ENCODE measurements at regions not wholly inside any gene's neighbourhood (a gene's known extent, or its start where the extent isn't known, plus 50 kb on each side); places are given as distances from the start of the nearest gene placed in this dataset.

DNA sequence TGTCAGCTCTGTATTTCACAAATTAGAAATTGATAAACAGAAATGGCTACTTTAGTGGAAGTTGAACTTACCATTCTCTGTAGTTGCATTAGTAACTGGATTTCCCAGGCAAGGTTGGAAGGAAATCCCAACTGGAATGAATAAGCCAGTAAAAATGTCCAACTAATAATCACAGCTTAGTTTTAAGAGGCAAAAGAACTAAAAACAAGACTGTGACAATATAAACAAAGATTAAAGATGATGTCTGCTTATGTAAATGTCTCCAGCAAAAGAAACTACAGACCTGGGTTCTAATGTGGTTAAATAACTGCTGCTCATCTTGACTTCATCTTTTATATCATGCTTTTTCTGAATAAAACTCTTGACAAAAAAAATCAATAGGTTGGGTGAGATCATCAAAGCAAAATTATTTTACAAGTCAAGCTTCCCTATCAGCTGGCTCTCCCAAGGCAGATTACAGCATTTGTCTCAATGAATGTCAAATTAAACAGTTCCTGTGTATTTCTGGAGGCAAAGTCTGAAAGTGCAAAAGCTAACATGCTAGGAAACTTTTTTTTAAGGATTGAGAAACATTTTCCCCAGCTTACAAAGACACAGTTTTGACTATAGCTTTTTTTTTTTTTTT lies 62.3 kb upstream of the HMHB1 start:
- Histone ChIP-seq H3K4me3 (ENCODE audit: low read depth in 1 of 2, low read length in 2 of 2) (no peak overlapping the region), H3K27ac (ENCODE audit: low read depth in 2 of 2, low read length in 1 of 2) (no peak overlapping the region), H3K36me3 (ENCODE audit: control insufficient read depth in 2 of 2, insufficient read depth in 2 of 2, low read length in 1 of 2) (no peaks in the 10 kb centered on the region), H3K27me3 (ENCODE audit: control insufficient read depth in 1 of 2, insufficient read depth in 2 of 2, low read length in 2 of 2) (no peaks in the 10 kb centered on the region), H3K4me1 (ENCODE audit: control insufficient read depth in 2 of 2, insufficient read depth in 2 of 2, low read length in 1 of 2) (no peaks in the 10 kb centered on the region), H3K9me3 (ENCODE audit: control insufficient read depth in 2 of 2, insufficient read depth in 1 of 2, low read depth in 1 of 2, low read length in 1 of 2) (no peaks in the 10 kb centered on the region)

DNA sequence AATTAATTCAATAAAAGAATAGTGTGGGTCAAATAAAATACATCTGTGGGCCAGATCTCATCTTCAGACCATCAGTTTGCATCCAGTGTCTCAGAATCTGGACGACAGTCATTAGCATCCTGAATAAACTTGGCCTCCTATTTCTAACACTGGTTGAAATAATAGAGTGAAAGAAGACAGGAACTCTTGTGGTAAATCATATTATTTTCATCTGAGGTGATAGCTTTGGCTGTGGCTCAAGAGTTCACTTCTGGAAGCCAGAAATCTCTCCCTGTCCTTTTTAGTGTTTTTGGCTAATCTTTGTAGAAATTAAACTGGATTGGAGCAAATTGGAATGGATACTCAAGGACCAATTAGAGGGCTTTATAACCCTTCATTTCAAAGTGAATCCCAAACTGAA lies 63.4 kb upstream of the HMHB1 start:
- H3K4me3 ChIP-seq (ENCODE audit: low read depth in 1 of 2, low read length in 2 of 2) = no peak overlapping the region
- H3K36me3 ChIP-seq (ENCODE audit: control insufficient read depth in 2 of 2, insufficient read depth in 2 of 2, low read length in 1 of 2) = no peaks in the 10 kb centered on the region
- H3K27ac ChIP-seq (ENCODE audit: low read depth in 2 of 2, low read length in 1 of 2) = no peak overlapping the region
- no peaks in the 10 kb centered on the region for H3K4me1 ChIP-seq (ENCODE audit: control insufficient read depth in 2 of 2, insufficient read depth in 2 of 2, low read length in 1 of 2)
- 62 to 76% methylated on average over 1 of the region's 1 CpG for WGBS, 2 donors
- no peaks in the 10 kb centered on the region for H3K27me3 ChIP-seq (ENCODE audit: control insufficient read depth in 1 of 2, insufficient read depth in 2 of 2, low read length in 2 of 2)
- no peaks in the 10 kb centered on the region for H3K9me3 ChIP-seq (ENCODE audit: control insufficient read depth in 2 of 2, insufficient read depth in 1 of 2, low read depth in 1 of 2, low read length in 1 of 2)

DNA sequence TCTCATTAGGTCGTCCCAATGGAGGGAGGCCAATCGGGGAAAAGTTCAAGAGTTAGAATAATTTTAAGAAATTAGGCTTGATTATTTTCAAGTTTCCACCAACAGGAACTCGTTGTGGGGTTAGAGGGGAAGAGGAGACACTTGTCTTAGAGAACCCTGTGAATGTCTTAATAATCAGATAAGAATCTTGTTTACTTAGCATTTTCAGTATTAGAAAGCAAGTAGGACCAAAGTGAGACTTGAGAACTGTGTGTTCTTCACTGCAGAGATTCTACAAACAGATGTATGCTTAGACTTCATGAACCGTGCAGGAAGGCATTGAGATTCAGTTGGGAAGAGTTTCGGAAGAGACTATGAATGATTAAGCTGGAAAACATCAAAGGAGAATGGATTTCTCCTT lies 69.0 kb upstream of the HMHB1 start:
- Histone ChIP-seq H3K36me3 (ENCODE audit: control insufficient read depth in 2 of 2, insufficient read depth in 2 of 2, low read length in 1 of 2) (no peaks in the 10 kb centered on the region), H3K4me3 (ENCODE audit: low read depth in 1 of 2, low read length in 2 of 2) (no peak overlapping the region), H3K27ac (ENCODE audit: low read depth in 2 of 2, low read length in 1 of 2) (no peak overlapping the region), H3K27me3 (ENCODE audit: control insufficient read depth in 1 of 2, insufficient read depth in 2 of 2, low read length in 2 of 2) (no peaks in the 10 kb centered on the region), H3K4me1 (ENCODE audit: control insufficient read depth in 2 of 2, insufficient read depth in 2 of 2, low read length in 1 of 2) (no peaks in the 10 kb centered on the region), H3K9me3 (ENCODE audit: control insufficient read depth in 2 of 2, insufficient read depth in 1 of 2, low read depth in 1 of 2, low read length in 1 of 2) (no peaks in the 10 kb centered on the region)
- 76 to 77% methylated on average over 5 of the region's 5 CpGs for WGBS, 2 donors

DNA sequence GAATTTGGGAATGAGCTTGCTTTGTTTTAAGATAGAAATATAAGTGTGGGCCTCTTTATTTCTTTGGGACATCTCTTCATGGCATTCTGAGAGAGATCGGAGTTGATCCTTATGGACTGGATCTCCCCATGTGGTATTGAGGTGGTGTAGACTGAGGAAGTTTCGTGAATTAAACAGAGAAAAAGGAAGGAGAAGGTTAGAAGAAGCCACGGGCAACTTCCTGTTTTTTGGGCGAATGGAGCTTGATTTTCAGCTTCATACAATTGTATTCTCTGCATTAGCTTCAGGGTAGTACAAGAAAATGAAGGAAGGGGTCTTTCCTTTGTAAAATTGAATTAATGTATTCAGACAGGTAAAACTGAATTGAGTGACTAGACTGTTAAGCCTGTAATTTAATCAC lies 70.5 kb upstream of the HMHB1 start:
- Histone ChIP-seq H3K27ac (ENCODE audit: low read depth in 2 of 2, low read length in 1 of 2) (no peak overlapping the region), H3K4me3 (ENCODE audit: low read depth in 1 of 2, low read length in 2 of 2) (no peak overlapping the region), H3K9me3 (ENCODE audit: control insufficient read depth in 2 of 2, insufficient read depth in 1 of 2, low read depth in 1 of 2, low read length in 1 of 2) (no peaks in the 10 kb centered on the region), H3K4me1 (ENCODE audit: control insufficient read depth in 2 of 2, insufficient read depth in 2 of 2, low read length in 1 of 2) (no peaks in the 10 kb centered on the region), H3K36me3 (ENCODE audit: control insufficient read depth in 2 of 2, insufficient read depth in 2 of 2, low read length in 1 of 2) (no peaks in the 10 kb centered on the region), H3K27me3 (ENCODE audit: control insufficient read depth in 1 of 2, insufficient read depth in 2 of 2, low read length in 2 of 2) (no peaks in the 10 kb centered on the region)
- 58 to 80% methylated on average over 4 of the region's 4 CpGs for WGBS, 2 donors

DNA sequence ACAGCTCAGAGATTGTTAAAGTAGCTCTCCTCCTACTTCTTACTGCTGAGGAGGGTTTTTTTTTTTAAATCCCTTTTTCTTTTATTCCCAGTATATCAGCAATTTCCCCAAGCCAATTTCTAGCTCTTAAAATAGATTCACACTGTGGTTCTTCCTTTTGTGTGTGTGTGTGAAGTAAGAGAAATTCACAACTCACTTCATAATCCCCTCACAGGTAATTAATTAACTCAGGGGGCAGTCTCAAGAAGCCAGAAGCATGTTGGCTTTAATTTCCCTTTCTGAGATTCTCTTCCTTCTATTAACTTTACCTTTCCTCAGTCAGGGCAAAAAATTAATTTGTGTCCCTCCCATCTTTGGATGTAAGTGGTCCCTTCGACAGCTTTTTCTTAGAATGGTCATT lies 71.0 kb upstream of the HMHB1 start:
- Histone ChIP-seq H3K27ac (ENCODE audit: low read depth in 2 of 2, low read length in 1 of 2) (no peak overlapping the region), H3K9me3 (ENCODE audit: control insufficient read depth in 2 of 2, insufficient read depth in 1 of 2, low read depth in 1 of 2, low read length in 1 of 2) (no peaks in the 10 kb centered on the region), H3K27me3 (ENCODE audit: control insufficient read depth in 1 of 2, insufficient read depth in 2 of 2, low read length in 2 of 2) (no peaks in the 10 kb centered on the region), H3K4me1 (ENCODE audit: control insufficient read depth in 2 of 2, insufficient read depth in 2 of 2, low read length in 1 of 2) (no peaks in the 10 kb centered on the region), H3K4me3 (ENCODE audit: low read depth in 1 of 2, low read length in 2 of 2) (no peak overlapping the region), H3K36me3 (ENCODE audit: control insufficient read depth in 2 of 2, insufficient read depth in 2 of 2, low read length in 1 of 2) (no peaks in the 10 kb centered on the region)
- WGBS, 2 donors = 82% methylated on average over 1 of the region's 1 CpG

DNA sequence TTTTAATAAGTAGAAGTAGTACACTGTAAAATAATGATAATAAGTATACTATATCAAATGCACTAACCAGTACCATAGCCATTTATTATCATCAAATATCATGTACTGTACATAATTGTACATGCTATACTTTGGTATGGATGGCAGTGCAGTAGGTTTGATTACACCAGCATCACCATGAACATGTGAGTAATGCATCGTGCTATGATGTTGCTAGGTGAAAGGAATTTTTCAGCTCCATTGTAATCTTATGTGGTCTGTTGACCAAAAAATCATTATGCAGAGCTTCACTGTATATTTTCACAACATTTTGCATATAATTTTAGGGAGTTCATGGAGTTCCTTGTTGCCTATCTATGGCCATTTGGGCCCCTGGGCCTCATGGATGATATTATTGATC lies 72.2 kb upstream of the HMHB1 start:
- Histone ChIP-seq H3K9me3 (ENCODE audit: control insufficient read depth in 2 of 2, insufficient read depth in 1 of 2, low read depth in 1 of 2, low read length in 1 of 2) (no peaks in the 10 kb centered on the region), H3K36me3 (ENCODE audit: control insufficient read depth in 2 of 2, insufficient read depth in 2 of 2, low read length in 1 of 2) (no peaks in the 10 kb centered on the region), H3K27me3 (ENCODE audit: control insufficient read depth in 1 of 2, insufficient read depth in 2 of 2, low read length in 2 of 2) (no peaks in the 10 kb centered on the region), H3K4me1 (ENCODE audit: control insufficient read depth in 2 of 2, insufficient read depth in 2 of 2, low read length in 1 of 2) (no peaks in the 10 kb centered on the region), H3K27ac (ENCODE audit: low read depth in 2 of 2, low read length in 1 of 2) (no peak overlapping the region), H3K4me3 (ENCODE audit: low read depth in 1 of 2, low read length in 2 of 2) (no peak overlapping the region)
- WGBS, 2 donors = 97 to 98% methylated on average over 1 of the region's 1 CpG

DNA sequence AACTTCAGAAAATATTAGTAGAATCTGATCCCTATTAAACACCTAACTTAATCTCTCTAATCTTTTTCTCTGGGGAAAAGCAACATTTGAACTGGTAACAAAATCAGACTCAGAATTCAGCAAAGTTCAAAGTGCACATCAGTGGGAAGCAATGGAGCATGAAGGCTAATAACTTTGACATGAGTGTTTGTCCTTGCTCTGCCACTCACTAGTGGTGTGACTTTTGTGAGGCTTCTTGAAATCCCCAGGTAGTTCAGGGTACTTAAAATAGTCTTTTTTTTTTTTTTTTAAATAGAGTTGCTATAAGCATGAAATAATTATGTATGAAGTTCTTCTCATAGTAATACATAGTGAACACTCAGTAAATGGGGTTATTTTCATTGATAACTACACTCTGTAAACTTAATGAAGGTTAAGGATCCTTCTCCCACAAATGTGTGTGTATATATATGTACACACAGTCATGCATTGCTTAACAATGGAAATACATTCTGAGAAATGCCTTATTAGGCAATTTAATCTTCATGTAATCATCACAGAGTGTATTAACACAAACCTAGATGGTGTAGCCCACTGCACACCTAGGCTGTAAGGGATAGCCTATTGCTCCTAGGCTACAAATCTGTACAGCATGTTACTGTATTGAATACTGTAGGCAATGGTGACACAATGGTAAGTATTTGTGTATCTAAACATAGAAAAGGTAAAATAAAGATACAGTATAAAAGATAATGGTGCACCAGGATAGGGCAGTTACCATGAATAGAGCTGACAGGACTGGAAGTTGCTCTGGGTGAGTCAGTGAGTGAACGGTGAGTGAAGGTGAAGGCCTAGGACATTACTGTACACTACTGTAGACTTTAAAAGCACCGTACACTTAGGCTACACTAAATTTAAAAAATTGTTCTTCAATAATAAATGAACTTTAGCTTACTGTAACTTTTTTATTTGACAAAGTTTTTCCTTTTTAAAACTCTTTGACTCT lies 73.3 kb upstream of the HMHB1 start:
- 86 to 91% methylated on average over 2 of the region's 2 CpGs for WGBS, 2 donors
- Histone ChIP-seq H3K4me1 (ENCODE audit: control insufficient read depth in 2 of 2, insufficient read depth in 2 of 2, low read length in 1 of 2) (no peaks in the 10 kb centered on the region), H3K27ac (ENCODE audit: low read depth in 2 of 2, low read length in 1 of 2) (no peak overlapping the region), H3K9me3 (ENCODE audit: control insufficient read depth in 2 of 2, insufficient read depth in 1 of 2, low read depth in 1 of 2, low read length in 1 of 2) (no peaks in the 10 kb centered on the region), H3K27me3 (ENCODE audit: control insufficient read depth in 1 of 2, insufficient read depth in 2 of 2, low read length in 2 of 2) (no peaks in the 10 kb centered on the region), H3K4me3 (ENCODE audit: low read depth in 1 of 2, low read length in 2 of 2) (no peak overlapping the region), H3K36me3 (ENCODE audit: control insufficient read depth in 2 of 2, insufficient read depth in 2 of 2, low read length in 1 of 2) (no peaks in the 10 kb centered on the region)

DNA sequence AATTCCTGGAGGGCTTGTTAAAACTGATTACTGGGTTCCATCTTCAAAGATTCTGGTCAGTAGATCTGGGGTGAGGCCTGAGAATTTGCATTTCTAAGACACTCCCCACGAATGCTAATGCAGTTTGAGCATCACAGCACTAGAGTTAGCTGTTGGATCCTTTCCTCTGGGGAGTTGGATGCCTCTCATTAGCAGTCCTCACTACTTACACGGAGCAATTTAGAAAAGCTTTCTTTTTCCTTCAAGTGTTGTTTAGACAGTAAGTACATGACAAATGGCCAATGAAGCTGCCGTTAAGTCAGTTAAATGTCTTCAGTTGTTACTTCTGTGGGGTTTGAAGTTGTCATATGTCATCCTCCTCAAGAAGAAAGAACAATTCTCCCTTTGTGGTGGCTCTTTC lies 74.9 kb upstream of the HMHB1 start:
- WGBS, 2 donors = 44 to 53% methylated on average over 3 of the region's 3 CpGs
- Histone ChIP-seq H3K4me3 (ENCODE audit: low read depth in 1 of 2, low read length in 2 of 2) (no peak overlapping the region), H3K27ac (ENCODE audit: low read depth in 2 of 2, low read length in 1 of 2) (no peak overlapping the region), H3K4me1 (ENCODE audit: control insufficient read depth in 2 of 2, insufficient read depth in 2 of 2, low read length in 1 of 2) (no peaks in the 10 kb centered on the region), H3K36me3 (ENCODE audit: control insufficient read depth in 2 of 2, insufficient read depth in 2 of 2, low read length in 1 of 2) (no peaks in the 10 kb centered on the region), H3K9me3 (ENCODE audit: control insufficient read depth in 2 of 2, insufficient read depth in 1 of 2, low read depth in 1 of 2, low read length in 1 of 2) (no peaks in the 10 kb centered on the region), H3K27me3 (ENCODE audit: control insufficient read depth in 1 of 2, insufficient read depth in 2 of 2, low read length in 2 of 2) (no peaks in the 10 kb centered on the region)

DNA sequence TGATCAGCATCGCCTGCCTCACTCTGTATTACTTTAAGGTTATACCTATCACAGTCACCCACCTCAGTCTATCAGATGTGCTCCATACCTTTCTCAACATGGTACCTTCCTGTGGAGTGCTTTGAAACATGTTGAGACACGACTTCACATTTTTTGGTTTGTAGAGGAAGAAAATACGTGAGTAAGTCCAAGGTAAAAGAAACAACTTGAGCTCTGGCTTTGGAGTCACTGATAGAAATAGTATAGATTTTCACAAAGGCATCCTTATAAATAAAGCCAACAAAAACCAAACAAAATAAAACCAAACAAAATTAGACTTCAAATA lies 77.5 kb upstream of the HMHB1 start:
- Histone ChIP-seq H3K27me3 (ENCODE audit: control insufficient read depth in 1 of 2, insufficient read depth in 2 of 2, low read length in 2 of 2) (no peaks in the 10 kb centered on the region), H3K9me3 (ENCODE audit: control insufficient read depth in 2 of 2, insufficient read depth in 1 of 2, low read depth in 1 of 2, low read length in 1 of 2) (no peaks in the 10 kb centered on the region), H3K4me3 (ENCODE audit: low read depth in 1 of 2, low read length in 2 of 2) (no peak overlapping the region), H3K36me3 (ENCODE audit: control insufficient read depth in 2 of 2, insufficient read depth in 2 of 2, low read length in 1 of 2) (no peaks in the 10 kb centered on the region), H3K27ac (ENCODE audit: low read depth in 2 of 2, low read length in 1 of 2) (no peak overlapping the region), H3K4me1 (ENCODE audit: control insufficient read depth in 2 of 2, insufficient read depth in 2 of 2, low read length in 1 of 2) (no peaks in the 10 kb centered on the region)
- WGBS, 2 donors = 79 to 81% methylated on average over 3 of the region's 3 CpGs

Data from esophagus (tissue), 2 donors.